NCI-H1930 (cell line): ENCODE measurements at regions not wholly inside any gene's neighbourhood (a gene's known extent, or its start where the extent isn't known, plus 50 kb on each side); places are given as distances from the start of the nearest gene placed in this dataset.

Source experiments
- DNase-seq, 2 experiments: peaks; one replicate each; lab custom pipeline; 2025; lab: John Stamatoyannopoulos, UW

- DNase-seq = no peak
Observed at GRCh38 chr18:2380101-2380500, 191.2 kb downstream of the METTL4 start.

- no peak for DNase-seq
Observed at GRCh38 chr18:2381539-2381938, 189.8 kb downstream of the METTL4 start.

GRCh38 chr18:2387588-2387987, 183.7 kb downstream of the METTL4 start:
- DNase-seq = no peak

- DNase-seq = no peak
Observed at GRCh38 chr18:2390158-2390557, 181.1 kb downstream of the METTL4 start.

- no peak for DNase-seq
Observed at GRCh38 chr18:2391470-2391869, 179.8 kb downstream of the METTL4 start.

GRCh38 chr18:2392446-2392845, 178.9 kb downstream of the METTL4 start:
- no peak for DNase-seq

- DNase-seq = no peak
Observed at GRCh38 chr18:2394684-2395083, 176.6 kb downstream of the METTL4 start.

- no peak for DNase-seq
Observed at GRCh38 chr18:2395427-2396161, 175.7 kb downstream of the METTL4 start.

- DNase-seq = no peak
Observed at GRCh38 chr18:2396162-2396505, 175.2 kb downstream of the METTL4 start.

- DNase-seq = no peak
Observed at GRCh38 chr18:2400701-2401196, 170.6 kb downstream of the METTL4 start.

- no peak for DNase-seq
Observed at GRCh38 chr18:2402084-2402483, 169.2 kb downstream of the METTL4 start.

- no peak for DNase-seq
Observed at GRCh38 chr18:2406544-2406943, 164.8 kb downstream of the METTL4 start.

GRCh38 chr18:2407961-2408360, 163.3 kb downstream of the METTL4 start:
- DNase-seq = no peak

GRCh38 chr18:2409906-2410305, 161.4 kb downstream of the METTL4 start:
- DNase-seq = no peak

- no peak for DNase-seq
Observed at GRCh38 chr18:2410688-2411087, 160.6 kb downstream of the METTL4 start.

GRCh38 chr18:2411381-2411960, 159.8 kb downstream of the METTL4 start:
- no peak for DNase-seq

- no peak for DNase-seq
Observed at GRCh38 chr18:2412281-2412680, 159.0 kb downstream of the METTL4 start.

- DNase-seq = no peak
Observed at GRCh38 chr18:2412996-2413751, 158.1 kb downstream of the METTL4 start.

- DNase-seq = no peak
Observed at GRCh38 chr18:2414235-2414634, 157.1 kb downstream of the METTL4 start.

GRCh38 chr18:2415656-2416055, 155.6 kb downstream of the METTL4 start:
- DNase-seq = no peak

- no peak for DNase-seq
Observed at GRCh38 chr18:2417861-2418610, 153.3 kb downstream of the METTL4 start.

GRCh38 chr18:2420367-2420766, 150.9 kb downstream of the METTL4 start:
- DNase-seq = no peak
